Kidney (tissue), 13 donors: ENCODE measurements at regions not wholly inside any gene's neighbourhood (a gene's known extent, or its start where the extent isn't known, plus 50 kb on each side); places are given as distances from the start of the nearest gene placed in this dataset.

Experiments used
- DNase-seq, 5 donors: peaks; one replicate each; pipeline ENCODE4 v3.0.0-alpha.2; 2013 to 2020
- FAIRE-seq: peaks from 2 replicates; lab custom pipeline; 2012; peaks lifted over from hg19 to GRCh38; lab: Jason Lieb, UNC
- H3K27ac ChIP-seq, 2 donors: one replicate each; pipeline ENCODE4 v1.7.0; 2013; ENCODE audit warnings: low read depth in 2 of 2, low read length in 2 of 2, inconsistent platforms in 1 of 2
- H3K27me3 ChIP-seq: one replicate; pipeline ENCODE4 v1.7.1; 2013; ENCODE audit warnings: low read length, inconsistent platforms; ENCODE audit not compliant: control insufficient read depth, insufficient read depth
- H3K36me3 ChIP-seq, 3 donors: one replicate each; pipeline versions ENCODE4 v1.7.0 to v1.7.1; 2013; ENCODE audit warnings: low read length in 3 of 3, control low read depth in 1 of 3, inconsistent platforms in 1 of 3; ENCODE audit not compliant: insufficient read depth in 3 of 3, control insufficient read depth in 2 of 3
- H3K4me1 ChIP-seq, 3 donors: one replicate each; pipeline versions ENCODE4 v1.7.0 to v1.7.1; 2013; ENCODE audit warnings: low read length in 3 of 3, inconsistent platforms in 1 of 3, low read depth in 1 of 3; ENCODE audit not compliant: control insufficient read depth in 2 of 3, insufficient read depth in 2 of 3
- H3K4me3 ChIP-seq, 3 donors: one replicate each; pipeline versions ENCODE4 v1.7.0 to v1.8.1; 2013; ENCODE audit warnings: low read length in 3 of 3, control low read depth in 1 of 3, inconsistent platforms in 1 of 3
- H3K9ac ChIP-seq, 3 donors: one replicate each; pipeline versions ENCODE4 v1.7.0 to v1.7.1; 2013; ENCODE audit warnings: low read length in 3 of 3, control low read depth in 1 of 3, inconsistent platforms in 1 of 3
- H3K9me3 ChIP-seq, 3 donors: one replicate each; pipeline versions ENCODE4 v1.7.0 to v1.7.1; 2013; ENCODE audit warnings: low read length in 3 of 3, control low read depth in 1 of 3, inconsistent platforms in 1 of 3; ENCODE audit not compliant: control insufficient read depth in 2 of 3, insufficient read depth in 1 of 3
- intact Hi-C: fragments of 100-400 bp; cut with DNase I; formaldehyde crosslinking; loops from one replicate; pipeline ENCODE4 v1.11.1; 2022
- TF ChIP-seq, protein P1 (sequence below): IDR thresholded peaks from 3 replicates; pipeline ENCODE4 v1.5.1; 2012; ENCODE audit warnings: mild to moderate bottlenecking, moderate library complexity, borderline replicate concordance; ENCODE audit not compliant: insufficient read depth; ENCODE audit errors: extremely low read depth
- donor health status: control.
- donor health status: control.
- donor health status: control.
- donor health status: control.
- donor health status: control.
- donor health status: DM: yes; HTN: yes; CAD: no.
- donor health status: Normal renal cell carcinoma (clear cell type).

DNA sequence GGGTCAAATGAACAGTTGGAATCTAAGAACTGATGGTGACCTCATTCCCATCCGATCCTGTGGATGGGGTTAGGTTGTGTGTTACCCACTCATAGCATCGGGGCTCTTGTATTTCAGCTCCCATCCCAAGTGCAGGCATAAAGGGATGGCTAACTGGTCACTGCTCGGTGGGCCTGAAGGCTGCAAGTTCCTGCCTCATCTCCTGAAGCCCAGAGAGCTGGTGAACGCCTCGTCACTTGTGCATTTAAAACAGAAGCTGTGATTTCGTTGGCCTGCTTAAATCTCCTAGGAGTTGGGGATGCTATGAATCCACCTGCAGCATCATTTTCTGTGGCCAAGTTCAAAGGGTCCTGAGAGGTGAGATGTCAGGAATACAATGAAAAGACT lies 477.0 kb downstream of the TBC1D22A start:
- no peaks in the 10 kb centered on the region for H3K36me3 ChIP-seq
- DNase-seq (no peak), FAIRE-seq (no peak)
- H3K27me3 ChIP-seq = no peaks in the 10 kb centered on the region
- H3K27ac ChIP-seq = no peak overlapping the region
- H3K9me3 ChIP-seq = no peaks in the 10 kb centered on the region
- intact Hi-C loops = no loop called here
- TF ChIP-seq, protein P1, sequence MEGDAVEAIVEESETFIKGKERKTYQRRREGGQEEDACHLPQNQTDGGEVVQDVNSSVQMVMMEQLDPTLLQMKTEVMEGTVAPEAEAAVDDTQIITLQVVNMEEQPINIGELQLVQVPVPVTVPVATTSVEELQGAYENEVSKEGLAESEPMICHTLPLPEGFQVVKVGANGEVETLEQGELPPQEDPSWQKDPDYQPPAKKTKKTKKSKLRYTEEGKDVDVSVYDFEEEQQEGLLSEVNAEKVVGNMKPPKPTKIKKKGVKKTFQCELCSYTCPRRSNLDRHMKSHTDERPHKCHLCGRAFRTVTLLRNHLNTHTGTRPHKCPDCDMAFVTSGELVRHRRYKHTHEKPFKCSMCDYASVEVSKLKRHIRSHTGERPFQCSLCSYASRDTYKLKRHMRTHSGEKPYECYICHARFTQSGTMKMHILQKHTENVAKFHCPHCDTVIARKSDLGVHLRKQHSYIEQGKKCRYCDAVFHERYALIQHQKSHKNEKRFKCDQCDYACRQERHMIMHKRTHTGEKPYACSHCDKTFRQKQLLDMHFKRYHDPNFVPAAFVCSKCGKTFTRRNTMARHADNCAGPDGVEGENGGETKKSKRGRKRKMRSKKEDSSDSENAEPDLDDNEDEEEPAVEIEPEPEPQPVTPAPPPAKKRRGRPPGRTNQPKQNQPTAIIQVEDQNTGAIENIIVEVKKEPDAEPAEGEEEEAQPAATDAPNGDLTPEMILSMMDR = no peak
- H3K4me1 ChIP-seq = no peaks in the 10 kb centered on the region
- H3K4me3 ChIP-seq = no peak overlapping the region
- H3K9ac ChIP-seq = no peak overlapping the region

GRCh38 chr22:47238690-47239473 lies 476.4 kb downstream of the TBC1D22A start:
- TF ChIP-seq, protein P1 = no peak
- H3K27ac ChIP-seq = no peak overlapping the region
- H3K9me3 ChIP-seq = no peaks in the 10 kb centered on the region
- no peaks in the 10 kb centered on the region for H3K27me3 ChIP-seq
- intact Hi-C loops = no loop called here
- no peak overlapping the region for H3K9ac ChIP-seq
- no peak overlapping the region for H3K4me3 ChIP-seq
- DNase-seq = peak in 1 of 5 donors; percentile 53
- FAIRE-seq = no peak
- H3K4me1 ChIP-seq = no peaks in the 10 kb centered on the region
- no peaks in the 10 kb centered on the region for H3K36me3 ChIP-seq

DNA sequence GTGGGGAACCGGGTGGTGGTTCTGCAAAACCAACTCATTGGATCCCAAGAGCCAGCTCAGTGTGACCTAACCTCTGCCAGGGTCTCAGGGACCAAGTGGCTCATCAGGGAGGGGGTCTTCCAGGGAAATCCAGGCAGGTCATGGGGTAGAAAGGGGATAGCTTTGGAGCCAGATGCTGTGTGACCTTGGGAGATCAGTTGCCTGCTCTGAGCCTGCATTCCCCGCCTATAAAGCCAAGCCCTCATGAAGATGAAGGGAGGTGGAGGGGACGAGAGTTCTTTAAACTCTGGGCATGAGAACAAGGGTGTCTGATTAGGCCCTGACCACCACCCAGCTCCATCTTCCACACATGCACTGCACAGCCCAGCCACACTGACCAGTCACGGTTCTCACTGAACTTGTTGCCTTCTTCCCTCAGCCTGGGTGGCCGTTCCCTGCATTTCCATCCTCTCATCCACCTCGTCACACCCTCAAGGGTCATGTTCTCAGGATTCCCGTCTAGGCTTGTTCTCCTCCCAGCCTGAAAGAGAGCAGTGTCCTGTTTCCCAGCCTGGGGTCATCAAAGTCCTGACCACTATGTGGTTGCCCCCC lies 475.5 kb downstream of the TBC1D22A start:
- intact Hi-C loops = no loop called here
- DNase-seq (no peak), FAIRE-seq (no peak)
- no peak overlapping the region for H3K4me3 ChIP-seq
- TF ChIP-seq, protein P1 = no peak
- no peak overlapping the region for H3K9ac ChIP-seq
- H3K36me3 ChIP-seq = no peaks in the 10 kb centered on the region
- peaks cover 0 to 6% (median 0%) of the 10 kb centered on the region in 3 donors for H3K9me3 ChIP-seq
- no peaks in the 10 kb centered on the region for H3K4me1 ChIP-seq
- H3K27me3 ChIP-seq = no peaks in the 10 kb centered on the region
- no peak overlapping the region for H3K27ac ChIP-seq
